GM23338 (cell line): ENCODE measurements at regions not wholly inside any gene's neighbourhood (a gene's known extent, or its start where the extent isn't known, plus 50 kb on each side); places are given as distances from the start of the nearest gene placed in this dataset.

Source experiments
- ATAC-seq: fragments of 200-7000 bp; cut with Tn5 transposase; 3 replicates; pipeline ENCODE4 v1.9.1; 2020
- DNase-seq: peaks from one replicate; pipeline ENCODE4 v3.0.0-alpha.2; 2015; ENCODE audit warnings: low spot score
- H2AFZ ChIP-seq: fragments of 200-600 bp; sonication (generic); 2 replicates; pipeline ENCODE4 v1.8.0; 2016; ENCODE audit warnings: antibody characterized with exemption, mild to moderate bottlenecking, moderate library complexity
- H3F3A ChIP-seq: fragments of 200-600 bp; sonication (generic); replicated peaks from 2 replicates; pipeline ENCODE4 v1.8.0; 2017; ENCODE audit warnings: antibody characterized with exemption, mixed run types, low read depth
- H3K27ac ChIP-seq: fragments of 200-600 bp; sonication (generic); 2 replicates; pipeline ENCODE4 v1.6.1; 2016; ENCODE audit warnings: low read depth
- H3K27me3 ChIP-seq: fragments of 200-600 bp; sonication (generic); 2 replicates; pipeline ENCODE4 v1.8.0; 2016; ENCODE audit warnings: mild to moderate bottlenecking, mixed run types, moderate library complexity; ENCODE audit not compliant: insufficient read depth
- H3K36me3 ChIP-seq: fragments of 200-600 bp; sonication (generic); 2 replicates; pipeline ENCODE4 v1.8.0; 2016; ENCODE audit warnings: mild to moderate bottlenecking; ENCODE audit not compliant: insufficient read depth
- H3K4me1 ChIP-seq: fragments of 200-600 bp; sonication (generic); 2 replicates; pipeline ENCODE4 v1.8.0; 2016; ENCODE audit warnings: mild to moderate bottlenecking, moderate library complexity; ENCODE audit not compliant: insufficient read depth
- H3K4me2 ChIP-seq: fragments of 200-600 bp; sonication (generic); 2 replicates; pipeline ENCODE4 v1.7.1; 2017; ENCODE audit warnings: mixed run types
- H3K4me3 ChIP-seq: fragments of 200-600 bp; sonication (generic); 2 replicates; pipeline ENCODE4 v1.6.1; 2016; ENCODE audit warnings: mixed run types
- H3K79me2 ChIP-seq: fragments of 200-600 bp; sonication (generic); replicated peaks from 2 replicates; pipeline ENCODE4 v1.8.0; 2017; ENCODE audit warnings: mild to moderate bottlenecking; ENCODE audit not compliant: insufficient read depth
- H3K9me2 ChIP-seq: fragments of 200-600 bp; sonication (generic); 2 replicates; pipeline ENCODE4 v1.8.0; 2017; ENCODE audit not compliant: insufficient read depth
- H4K20me1 ChIP-seq: fragments of 200-600 bp; sonication (generic); replicated peaks from 2 replicates; pipeline ENCODE4 v1.8.0; 2017; ENCODE audit warnings: mild to moderate bottlenecking; ENCODE audit not compliant: insufficient read depth
- H3K27ac Mint-ChIP-seq: 2 replicates; pipeline ENCODE4 v1.8.0; 2020; ENCODE audit warnings: inconsistent platforms, mild to moderate bottlenecking, moderate library complexity, mixed read lengths
- H3K27me3 Mint-ChIP-seq: 3 replicates; pipeline ENCODE4 v1.8.0; 2022; ENCODE audit warnings: low read depth, mild to moderate bottlenecking, moderate library complexity, mixed read lengths, inconsistent platforms; ENCODE audit not compliant: insufficient read depth, poor library complexity
- H3K36me3 Mint-ChIP-seq: 3 replicates; pipeline ENCODE4 v1.8.0; 2021; ENCODE audit warnings: low read depth, mild to moderate bottlenecking, inconsistent platforms, moderate library complexity, mixed read lengths
- H3K4me1 Mint-ChIP-seq: 3 replicates; pipeline ENCODE4 v1.8.0; 2020; ENCODE audit warnings: mild to moderate bottlenecking, inconsistent platforms, mixed read lengths
- H3K4me3 Mint-ChIP-seq: 3 replicates; pipeline ENCODE4 v1.8.0; 2021; ENCODE audit warnings: moderate library complexity, mild to moderate bottlenecking, inconsistent platforms, mixed read lengths
- H3K9me3 Mint-ChIP-seq: 3 replicates; pipeline ENCODE4 v1.8.0; 2020; ENCODE audit warnings: moderate library complexity, mild to moderate bottlenecking, inconsistent platforms, mixed read lengths
- CREB1 ChIP-seq: fragments of 250-450 bp; sonication (Bioruptor Pico); IDR thresholded peaks from 2 replicates; pipeline ENCODE4 v1.5.0; 2020; ENCODE audit warnings: low read depth, mild to moderate bottlenecking, moderate library complexity
- CTCF ChIP-seq, 2 experiments: fragments of 200-600 bp in 1 of 2; sonication (generic) in 1 of 2; conservative IDR thresholded peaks; 2 replicates each; pipeline versions ENCODE4 v1.5.1 to v1.6.1; 2016 to 2017; ENCODE audit warnings: antibody characterized with exemption in 2 of 2, low read depth in 2 of 2, mild to moderate bottlenecking in 2 of 2, moderate library complexity in 1 of 2
- ETS1 ChIP-seq: IDR thresholded peaks from 2 replicates; pipeline ENCODE4 v1.6.1; 2016; ENCODE audit warnings: antibody characterized with exemption
- EZH2 ChIP-seq: fragments of 200-600 bp; sonication (generic); IDR thresholded peaks from one replicate; pipeline ENCODE4 v1.8.0; 2017; ENCODE audit warnings: antibody characterized with exemption, mild to moderate bottlenecking, low read depth; ENCODE audit not compliant: unreplicated experiment
- EZH2phosphoT487 ChIP-seq: fragments of 200-600 bp; sonication (generic); IDR thresholded peaks from one replicate; pipeline ENCODE4 v1.8.1; 2018; ENCODE audit warnings: antibody characterized with exemption; ENCODE audit not compliant: unreplicated experiment
- JUNB ChIP-seq: IDR thresholded peaks from one replicate; pipeline ENCODE4 v1.6.1; 2016; ENCODE audit warnings: antibody characterized with exemption; ENCODE audit not compliant: unreplicated experiment
- NANOG ChIP-seq: IDR thresholded peaks from 2 replicates; pipeline ENCODE4 v1.6.1; 2016; ENCODE audit warnings: antibody characterized with exemption, borderline replicate concordance
- POLR2AphosphoS5 ChIP-seq: IDR thresholded peaks from 2 replicates; pipeline ENCODE4 v1.6.1; 2016; ENCODE audit warnings: antibody characterized with exemption, low read depth
- REST ChIP-seq: IDR thresholded peaks from one replicate; pipeline ENCODE4 v1.6.1; 2018; ENCODE audit warnings: antibody characterized with exemption; ENCODE audit not compliant: unreplicated experiment
- STAT1 ChIP-seq: IDR thresholded peaks from one replicate; pipeline ENCODE4 v1.6.1; 2016; ENCODE audit warnings: antibody characterized with exemption; ENCODE audit not compliant: unreplicated experiment
- ZNF114 ChIP-seq: fragments of 250-450 bp; sonication (Bioruptor Pico); IDR thresholded peaks from 2 replicates; pipeline ENCODE4 v1.5.0; 2020; ENCODE audit warnings: mild to moderate bottlenecking, moderate library complexity
- ZNF331 ChIP-seq: fragments of 250-450 bp; sonication (Bioruptor Pico); IDR thresholded peaks from 2 replicates; pipeline ENCODE4 v1.5.0; 2020; ENCODE audit warnings: low read depth, mild to moderate bottlenecking, moderate library complexity
- ZNF462 ChIP-seq: fragments of 250-450 bp; sonication (Bioruptor Pico); IDR thresholded peaks from 2 replicates; pipeline ENCODE4 v1.5.0; 2020; ENCODE audit warnings: mild to moderate bottlenecking, moderate library complexity

- H3K9me2 ChIP-seq, result no peaks in the 10 kb centered on the region
- Mint-ChIP-seq H3K9me3 (peaks cover 2% of the 10 kb centered on the region; the same call in 1 of the 3 replicates), H3K27ac (no peak overlapping the region), H3K36me3 (no peaks in the 10 kb centered on the region), H3K4me3 (no peak overlapping the region), H3K27me3 (no peaks in the 10 kb centered on the region), H3K4me1 (no peaks in the 10 kb centered on the region)
- DNase-seq, result no peak
- H3F3A ChIP-seq, result no peaks in the 10 kb centered on the region
- no peaks in the 10 kb centered on the region for H3K79me2 ChIP-seq
- H3K27ac ChIP-seq, result no peak overlapping the region
- H3K4me2 ChIP-seq, result no peak overlapping the region
- no peaks in the 10 kb centered on the region for H4K20me1 ChIP-seq
- H3K4me3 ChIP-seq, result no peak overlapping the region
- TF ChIP-seq ZNF114 (CRISPR knock-in tag), result no peak
- TF ChIP-seq ZNF462 (CRISPR knock-in tag), result no peak
- TF ChIP-seq CTCF (conservative IDR thresholded peaks at IDR 0.05; ENCODE audit: low read depth in 2 of 2), result no peak
- no peak for TF ChIP-seq ETS1
- no peak for TF ChIP-seq JUNB
- no peak for TF ChIP-seq NANOG
- TF ChIP-seq CREB1 (CRISPR knock-in tag), result no peak
- no peak for TF ChIP-seq ZNF331 (CRISPR knock-in tag)
- TF ChIP-seq POLR2AphosphoS5, result no peak
- TF ChIP-seq EZH2, result no peak
- TF ChIP-seq EZH2phosphoT487, result no peak
- TF ChIP-seq STAT1, result no peak
- no peak for TF ChIP-seq REST
- no peak for ATAC-seq
- no peaks in the 10 kb centered on the region for H3K36me3 ChIP-seq
- no peaks in the 10 kb centered on the region for H3K4me1 ChIP-seq
- H3K27me3 ChIP-seq, result no peaks in the 10 kb centered on the region
- H2AFZ ChIP-seq, result no peak overlapping the region
Measured at GRCh38 chr12:42873401-42873800, 283.9 kb upstream of the PRICKLE1 start.
